ENCODE measurements at regions not wholly inside any gene's neighbourhood (a gene's known extent, or its start where the extent isn't known, plus 50 kb on each side); places are given as distances from the start of the nearest gene placed in this dataset.

DNA sequence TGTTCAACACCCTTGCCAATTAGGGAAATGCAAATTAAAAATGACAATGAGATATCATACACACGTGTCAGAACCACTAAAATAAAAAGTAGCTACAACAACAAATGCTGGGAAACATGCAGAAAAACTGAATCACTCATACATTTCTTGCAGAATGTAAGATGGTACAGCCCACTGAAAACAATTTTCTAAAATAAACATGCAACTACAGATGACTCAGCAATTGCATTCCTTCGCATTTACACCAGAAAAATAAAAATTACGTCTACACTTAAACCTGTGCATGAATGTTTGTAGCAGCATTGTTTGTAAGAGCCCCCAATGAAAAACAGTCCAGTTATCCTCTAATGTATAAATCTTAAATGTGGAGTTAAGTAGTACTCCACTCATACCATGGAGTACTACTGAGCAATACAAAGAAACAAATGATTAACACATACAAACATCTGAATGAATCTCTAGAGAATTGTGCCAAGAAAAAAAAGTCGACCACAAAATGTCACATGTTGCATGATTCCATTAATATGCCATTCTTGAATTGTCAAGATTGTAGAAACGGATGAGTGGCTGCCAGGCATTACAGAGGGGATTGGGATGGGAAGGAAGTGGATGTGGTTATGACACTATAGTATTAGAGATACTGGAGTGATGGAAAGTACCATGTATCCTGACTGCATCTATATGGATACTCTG, 134.6 kb upstream of the NPSR1 start:
- Histone ChIP-seq H3K4me3 (no peak overlapping the region), H3K9me3 (no peaks in the 10 kb centered on the region), H3K27ac (no peak overlapping the region), H3K27me3 (ENCODE audit: low read depth) (no peaks in the 10 kb centered on the region), H3K4me1 (no peaks in the 10 kb centered on the region), H3K36me3 (no peaks in the 10 kb centered on the region)
- DNase-seq: no peak
- no peak for ATAC-seq
- intact Hi-C loops (cut with DNase I): no loop called here
- TF ChIP-seq CTCF (IDR thresholded peaks at IDR 0.05): no peak

DNA sequence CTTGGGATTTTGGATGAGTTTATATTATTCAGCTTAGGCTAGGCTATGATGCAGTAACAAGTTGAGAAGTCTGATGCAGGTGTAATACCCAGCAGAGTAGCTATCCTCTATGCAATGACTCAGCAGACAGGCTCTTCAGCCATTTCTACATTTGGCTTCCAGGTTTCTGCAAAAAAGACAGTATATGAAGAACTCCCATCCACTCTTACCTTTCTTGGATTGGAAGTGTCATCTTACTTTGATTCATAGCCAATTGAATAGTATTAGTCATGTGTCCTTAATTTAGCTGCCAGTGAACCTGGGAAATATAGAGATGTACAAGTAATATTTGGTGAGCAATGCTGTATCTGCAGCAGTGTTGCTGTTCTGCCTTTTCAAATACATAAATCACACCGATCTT, 127.8 kb upstream of the NPSR1 start:
- Histone ChIP-seq H3K9me3 (no peaks in the 10 kb centered on the region), H3K27me3 (ENCODE audit: low read depth) (no peaks in the 10 kb centered on the region), H3K36me3 (no peaks in the 10 kb centered on the region), H3K27ac (no peak overlapping the region), H3K4me3 (no peak overlapping the region), H3K4me1 (no peaks in the 10 kb centered on the region)
- ATAC-seq: no peak
- TF ChIP-seq CTCF (IDR thresholded peaks at IDR 0.05): no peak
- intact Hi-C loops (cut with DNase I): no loop called here
- DNase-seq: no peak

GRCh38 chr7:34539003-34539402, 119.0 kb upstream of the NPSR1 start:
- Histone ChIP-seq H3K27me3 (ENCODE audit: low read depth) (no peaks in the 10 kb centered on the region), H3K9me3 (no peaks in the 10 kb centered on the region), H3K4me3 (no peak overlapping the region), H3K4me1 (no peaks in the 10 kb centered on the region), H3K36me3 (no peaks in the 10 kb centered on the region), H3K27ac (no peak overlapping the region)
- TF ChIP-seq CTCF (IDR thresholded peaks at IDR 0.05): no peak
- intact Hi-C loops (cut with DNase I): no loop called here
- DNase-seq: no peak
- no peak for ATAC-seq

DNA sequence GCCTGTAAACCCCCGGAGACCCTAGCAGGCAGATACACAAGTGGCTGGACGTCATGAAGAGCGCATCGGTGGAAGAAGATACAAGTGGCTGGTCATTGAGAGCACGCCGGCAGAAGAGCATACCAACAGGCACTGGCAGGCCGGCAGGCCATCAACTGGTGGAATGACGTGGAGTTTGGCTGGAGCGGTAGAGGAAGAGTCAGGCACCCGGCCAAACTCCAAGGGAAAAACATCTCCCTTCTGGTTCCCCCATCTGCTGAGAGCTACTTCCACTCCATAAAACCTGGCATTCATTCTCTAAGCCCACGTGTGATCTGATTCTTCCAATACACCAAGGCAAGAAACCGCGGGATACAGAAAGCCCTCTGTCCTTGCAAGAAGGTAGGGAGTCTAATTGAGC, 113.4 kb upstream of the NPSR1 start:
- no peaks in the 10 kb centered on the region for H3K9me3 ChIP-seq
- H3K27ac ChIP-seq: no peak overlapping the region
- H3K27me3 ChIP-seq (ENCODE audit: low read depth): no peaks in the 10 kb centered on the region
- DNase-seq: no peak
- no peak for TF ChIP-seq CTCF (IDR thresholded peaks at IDR 0.05)
- H3K4me1 ChIP-seq: no peaks in the 10 kb centered on the region
- intact Hi-C loops (cut with DNase I): no loop called here
- H3K4me3 ChIP-seq: no peak overlapping the region
- ATAC-seq: no peak
- H3K36me3 ChIP-seq: no peaks in the 10 kb centered on the region

GRCh38 chr7:34550996-34551395, 107.0 kb upstream of the NPSR1 start:
- Histone ChIP-seq H3K27ac (no peak overlapping the region), H3K9me3 (peaks cover 2% of the 10 kb centered on the region), H3K36me3 (no peaks in the 10 kb centered on the region), H3K27me3 (ENCODE audit: low read depth) (no peaks in the 10 kb centered on the region), H3K4me3 (no peak overlapping the region), H3K4me1 (no peaks in the 10 kb centered on the region)
- intact Hi-C loops (cut with DNase I): no loop called here
- TF ChIP-seq CTCF (IDR thresholded peaks at IDR 0.05): no peak
- no peak for ATAC-seq
- DNase-seq: no peak
